Mammary epithelial cell (primary cell): ENCODE measurements at regions not wholly inside any gene's neighbourhood (a gene's known extent, or its start where the extent isn't known, plus 50 kb on each side); places are given as distances from the start of the nearest gene placed in this dataset.

Experiments
- CTCF ChIP-seq, 2 donors: IDR thresholded peaks in 1 of 2; conservative IDR thresholded peaks in 1 of 2; 2 replicates each; pipeline ENCODE4 v1.5.1; 2011 to 2012; ENCODE audit warnings: inconsistent platforms in 2 of 2, low read length in 2 of 2, mild to moderate bottlenecking in 2 of 2, control low read depth in 1 of 2, low read depth in 1 of 2; ENCODE audit not compliant: insufficient read depth in 1 of 2; ENCODE audit errors: extremely low read depth in 1 of 2
- EZH2 ChIP-seq: IDR thresholded peaks from 2 replicates; pipeline ENCODE4 v1.6.1; 2012; ENCODE audit warnings: low read length, inconsistent platforms, borderline replicate concordance

GRCh38 chr4:149296084-149296483, 519.6 kb downstream of the IQCM start:
- TF ChIP-seq CTCF (conservative IDR thresholded peaks at IDR 0.05 in 1 of 2, IDR thresholded peaks at IDR 0.05 in 1 of 2; ENCODE audit: extremely low read depth in 1 of 2, insufficient read depth in 1 of 2, low read depth in 1 of 2, low read length in 2 of 2) (no peak), EZH2 (no peak)
